ENCODE measurements at regions not wholly inside any gene's neighbourhood (a gene's known extent, or its start where the extent isn't known, plus 50 kb on each side); places are given as distances from the start of the nearest gene placed in this dataset.

GRCh38 chr3:147875498-147875897 is 466.3 kb downstream of the ZIC1 start:
- BruUV-seq (replicated peaks) = no TSS peak
- ChIA-PET CTCF (no interaction called here), POLR2A (ENCODE audit: low non-redundant PET) (no interaction called here)
- no peak overlapping the region for H3K27ac ChIP-seq (ENCODE audit: low read depth, low read length, poor library complexity, severe bottlenecking)
- no peaks in the 10 kb centered on the region for H3K9me3 ChIP-seq (ENCODE audit: low read depth, low read length, poor library complexity, severe bottlenecking)
- no peaks in the 10 kb centered on the region for H3K27me3 ChIP-seq (replicated peaks; ENCODE audit: insufficient read depth, low read depth, low read length, poor library complexity)
- no peak for DNase-seq (ENCODE audit: low spot score)
- intact Hi-C loops (cut with micrococcal nuclease; ENCODE audit: unreplicated experiment) = no loop called here
- no peaks in the 10 kb centered on the region for H3K36me3 ChIP-seq (ENCODE audit: insufficient read depth, low read length, poor library complexity, severe bottlenecking)
- no peak for TF ChIP-seq EZH2 (IDR thresholded peaks at IDR 0.05; ENCODE audit: borderline replicate concordance, low read depth, low read length, poor library complexity, severe bottlenecking)
- TF ChIP-seq, protein P1, sequence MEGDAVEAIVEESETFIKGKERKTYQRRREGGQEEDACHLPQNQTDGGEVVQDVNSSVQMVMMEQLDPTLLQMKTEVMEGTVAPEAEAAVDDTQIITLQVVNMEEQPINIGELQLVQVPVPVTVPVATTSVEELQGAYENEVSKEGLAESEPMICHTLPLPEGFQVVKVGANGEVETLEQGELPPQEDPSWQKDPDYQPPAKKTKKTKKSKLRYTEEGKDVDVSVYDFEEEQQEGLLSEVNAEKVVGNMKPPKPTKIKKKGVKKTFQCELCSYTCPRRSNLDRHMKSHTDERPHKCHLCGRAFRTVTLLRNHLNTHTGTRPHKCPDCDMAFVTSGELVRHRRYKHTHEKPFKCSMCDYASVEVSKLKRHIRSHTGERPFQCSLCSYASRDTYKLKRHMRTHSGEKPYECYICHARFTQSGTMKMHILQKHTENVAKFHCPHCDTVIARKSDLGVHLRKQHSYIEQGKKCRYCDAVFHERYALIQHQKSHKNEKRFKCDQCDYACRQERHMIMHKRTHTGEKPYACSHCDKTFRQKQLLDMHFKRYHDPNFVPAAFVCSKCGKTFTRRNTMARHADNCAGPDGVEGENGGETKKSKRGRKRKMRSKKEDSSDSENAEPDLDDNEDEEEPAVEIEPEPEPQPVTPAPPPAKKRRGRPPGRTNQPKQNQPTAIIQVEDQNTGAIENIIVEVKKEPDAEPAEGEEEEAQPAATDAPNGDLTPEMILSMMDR (conservative IDR thresholded peaks at IDR 0.05; ENCODE audit: low read depth, low read length) = no peak
- H3K4me1 ChIP-seq (ENCODE audit: insufficient read depth, low read length, poor library complexity, severe bottlenecking) = no peaks in the 10 kb centered on the region
- H3K4me3 ChIP-seq (ENCODE audit: low read depth, low read length, poor library complexity, severe bottlenecking) = no peak overlapping the region

GRCh38 chr3:147881933-147882332 is 472.8 kb downstream of the ZIC1 start:
- no peak for DNase-seq (ENCODE audit: low spot score)
- BruUV-seq (replicated peaks) = no TSS peak
- Histone ChIP-seq H3K4me1 (ENCODE audit: insufficient read depth, low read length, poor library complexity, severe bottlenecking) (no peaks in the 10 kb centered on the region), H3K27ac (ENCODE audit: low read depth, low read length, poor library complexity, severe bottlenecking) (no peak overlapping the region), H3K36me3 (ENCODE audit: insufficient read depth, low read length, poor library complexity, severe bottlenecking) (no peaks in the 10 kb centered on the region), H3K4me3 (ENCODE audit: low read depth, low read length, poor library complexity, severe bottlenecking) (no peak overlapping the region), H3K27me3 (replicated peaks; ENCODE audit: insufficient read depth, low read depth, low read length, poor library complexity) (no peaks in the 10 kb centered on the region), H3K9me3 (ENCODE audit: low read depth, low read length, poor library complexity, severe bottlenecking) (peaks cover 21% of the 10 kb centered on the region)
- intact Hi-C loops (cut with micrococcal nuclease; ENCODE audit: unreplicated experiment) = no loop called here
- no peak for TF ChIP-seq EZH2 (IDR thresholded peaks at IDR 0.05; ENCODE audit: borderline replicate concordance, low read depth, low read length, poor library complexity, severe bottlenecking)
- TF ChIP-seq, protein P1 (conservative IDR thresholded peaks at IDR 0.05; ENCODE audit: low read depth, low read length) = no peak
- POLR2A ChIA-PET (ENCODE audit: low non-redundant PET) = no interaction called here
- CTCF ChIA-PET = no interaction called here

GRCh38 chr3:147886879-147887278 is 477.7 kb downstream of the ZIC1 start:
- POLR2A ChIA-PET (ENCODE audit: low non-redundant PET) = no interaction called here

More at GRCh38 chr3:147886879-147887278, 477.7 kb downstream of the ZIC1 start:
- Histone ChIP-seq H3K4me3 (ENCODE audit: low read depth, low read length, poor library complexity, severe bottlenecking) (no peak overlapping the region), H3K27ac (ENCODE audit: low read depth, low read length, poor library complexity, severe bottlenecking) (no peak overlapping the region), H3K36me3 (ENCODE audit: insufficient read depth, low read length, poor library complexity, severe bottlenecking) (no peaks in the 10 kb centered on the region), H3K4me1 (ENCODE audit: insufficient read depth, low read length, poor library complexity, severe bottlenecking) (no peaks in the 10 kb centered on the region), H3K27me3 (replicated peaks; ENCODE audit: insufficient read depth, low read depth, low read length, poor library complexity) (no peaks in the 10 kb centered on the region), H3K9me3 (ENCODE audit: low read depth, low read length, poor library complexity, severe bottlenecking) (peaks cover 9% of the 10 kb centered on the region)
- DNase-seq (ENCODE audit: low spot score) = peak; percentile 3
- intact Hi-C loops (cut with micrococcal nuclease; ENCODE audit: unreplicated experiment) = no loop called here
- no peak for TF ChIP-seq EZH2 (IDR thresholded peaks at IDR 0.05; ENCODE audit: borderline replicate concordance, low read depth, low read length, poor library complexity, severe bottlenecking)
- TF ChIP-seq, protein P1 (conservative IDR thresholded peaks at IDR 0.05; ENCODE audit: low read depth, low read length) = no peak
- CTCF ChIA-PET = no interaction called here
- BruUV-seq (replicated peaks) = no TSS peak

All from A673 (cell line).